GM19240 (cell line): ENCODE measurements at regions not wholly inside any gene's neighbourhood (a gene's known extent, or its start where the extent isn't known, plus 50 kb on each side); places are given as distances from the start of the nearest gene placed in this dataset.
"Not testable (repeated sequence)": the region's sequence is repeated elsewhere in the genome, so short reads cannot be mapped to it uniquely, and the experiment has no call there.

ENCODE experiments used
- DNase-seq: peaks from one replicate; pipeline ENCODE4 v3.0.0; 2011; ENCODE audit warnings: low spot score; ENCODE audit not compliant: insufficient read length

- DNase-seq: no peak
Measured at GRCh38 chr2:118614841-118615271, 232.6 kb downstream of the EN1 start.

GRCh38 chr2:118613737-118614136 lies 233.7 kb downstream of the EN1 start:
- no peak for DNase-seq

GRCh38 chr2:118611691-118612090 lies 235.8 kb downstream of the EN1 start:
- no peak for DNase-seq

- DNase-seq: no peak
Measured at GRCh38 chr2:118609138-118609537, 238.3 kb downstream of the EN1 start.

GRCh38 chr2:118607641-118608040 lies 239.8 kb downstream of the EN1 start:
- DNase-seq: no peak

GRCh38 chr2:118604811-118605210 lies 242.6 kb downstream of the EN1 start:
- no peak for DNase-seq

- no peak for DNase-seq
Measured at GRCh38 chr2:118604371-118604770, 243.1 kb downstream of the EN1 start.

GRCh38 chr2:118599141-118599540 lies 248.3 kb downstream of the EN1 start:
- DNase-seq: no peak

- no peak for DNase-seq
Measured at GRCh38 chr2:118596620-118597019, 250.8 kb downstream of the EN1 start.

- no peak for DNase-seq
Measured at GRCh38 chr2:118593257-118593656, 254.2 kb downstream of the EN1 start.

GRCh38 chr2:118591223-118591622 lies 256.2 kb downstream of the EN1 start:
- DNase-seq: no peak

- DNase-seq: no peak
Measured at GRCh38 chr2:118589721-118590120, 257.7 kb downstream of the EN1 start.

- DNase-seq: no peak
Measured at GRCh38 chr2:118588850-118589249, 258.6 kb downstream of the EN1 start.

GRCh38 chr2:118586312-118586711 lies 261.1 kb downstream of the EN1 start:
- DNase-seq: no peak

- DNase-seq: no peak
Measured at GRCh38 chr2:118584877-118585276, 262.6 kb downstream of the EN1 start.

GRCh38 chr2:118584062-118584749 lies 263.2 kb downstream of the EN1 start:
- DNase-seq: no peak

- no peak for DNase-seq
Measured at GRCh38 chr2:118582058-118582457, 265.4 kb downstream of the EN1 start.

- no peak for DNase-seq
Measured at GRCh38 chr2:118580651-118581050, 266.8 kb downstream of the EN1 start.

- no peak for DNase-seq
Measured at GRCh38 chr2:118580107-118580506, 267.3 kb downstream of the EN1 start.

- no peak for DNase-seq
Measured at GRCh38 chr2:118577202-118577601, 270.2 kb downstream of the EN1 start.

- no peak for DNase-seq
Measured at GRCh38 chr2:118576109-118576855, 271.2 kb downstream of the EN1 start.

- DNase-seq: not testable (repeated sequence)
Measured at GRCh38 chr2:118572380-118572779, 275.1 kb downstream of the EN1 start.
